ENCODE measurements at regions not wholly inside any gene's neighbourhood (a gene's known extent, or its start where the extent isn't known, plus 50 kb on each side); places are given as distances from the start of the nearest gene placed in this dataset.

- TF ChIP-seq CTCF (IDR thresholded peaks at IDR 0.05; ENCODE audit: low read depth, low read length) = no peak
- TF ChIP-seq MAX (IDR thresholded peaks at IDR 0.05; ENCODE audit: low read depth, low read length) = no peak
Observed at GRCh38 chr13:105426441-105426840, 1109.0 kb downstream of the EFNB2 start.

Measured in NB4 (cell line).